Nephron (organoid): ENCODE measurements at regions not wholly inside any gene's neighbourhood (a gene's known extent, or its start where the extent isn't known, plus 50 kb on each side); places are given as distances from the start of the nearest gene placed in this dataset.

Experiments
- H3K27ac Mint-ChIP-seq, 3 experiments: 2 replicates each; pipeline ENCODE4 v1.8.0; 2020; ENCODE audit warnings: mixed read lengths in 3 of 3, mild to moderate bottlenecking in 2 of 3, moderate library complexity in 1 of 3
- H3K27me3 Mint-ChIP-seq: 2 replicates; pipeline ENCODE4 v1.8.0; 2021; ENCODE audit warnings: low read depth, mild to moderate bottlenecking, moderate library complexity, mixed read lengths
- H3K36me3 Mint-ChIP-seq: 2 replicates; pipeline ENCODE4 v1.8.0; 2020; ENCODE audit warnings: low read depth, mixed read lengths
- H3K4me1 Mint-ChIP-seq: 2 replicates; pipeline ENCODE4 v1.8.0; 2020; ENCODE audit warnings: mixed read lengths
- H3K4me3 Mint-ChIP-seq, 3 experiments: 2 replicates each; pipeline ENCODE4 v1.8.0; 2020; ENCODE audit warnings: mild to moderate bottlenecking in 3 of 3, mixed read lengths in 3 of 3, moderate library complexity in 2 of 3
- H3K9me3 Mint-ChIP-seq: 2 replicates; pipeline ENCODE4 v1.8.0; 2020; ENCODE audit warnings: mixed read lengths
- CTCF ChIP-seq, 3 experiments: fragments of 200-600 bp; sonication (generic); IDR thresholded peaks; one replicate each; pipeline ENCODE4 v1.5.0; 2021; ENCODE audit warnings: antibody characterized with exemption in 3 of 3; ENCODE audit not compliant: unreplicated experiment in 3 of 3

GRCh38 chr4:15130441-15130840 is 128.2 kb downstream of the CPEB2 start:
- no peak for TF ChIP-seq CTCF (IDR thresholded peaks at IDR 0.05; ENCODE audit: unreplicated experiment in 3 of 3)
- H3K27ac Mint-ChIP-seq, result no peak overlapping the region
- H3K4me3 Mint-ChIP-seq, result no peak overlapping the region
- H3K27me3 Mint-ChIP-seq, result peaks cover 7% of the 10 kb centered on the region
- H3K4me1 Mint-ChIP-seq, result no peaks in the 10 kb centered on the region
- H3K9me3 Mint-ChIP-seq, result peaks cover 6% of the 10 kb centered on the region
- peaks cover 4% of the 10 kb centered on the region for H3K36me3 Mint-ChIP-seq

DNA sequence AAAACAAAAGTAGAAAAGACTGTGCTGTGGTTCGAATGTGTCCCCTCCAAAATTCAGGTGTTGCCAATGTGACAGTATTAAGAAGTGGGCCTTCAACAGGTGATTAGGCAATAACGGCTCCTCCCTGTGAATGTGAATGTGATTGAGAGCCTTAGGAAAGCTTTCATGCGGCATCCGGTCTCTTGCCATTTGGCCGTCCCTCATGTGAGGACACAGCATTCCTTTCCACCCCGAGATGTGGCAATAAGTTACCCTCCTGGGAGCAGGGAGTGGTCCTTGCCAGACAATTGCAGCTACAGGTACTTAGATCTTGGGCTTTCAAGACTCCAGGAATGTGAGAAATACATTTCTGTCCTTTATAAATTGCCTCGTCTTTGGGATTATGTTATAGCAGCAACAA is 129.3 kb downstream of the CPEB2 start:
- H3K4me1 Mint-ChIP-seq, result no peaks in the 10 kb centered on the region

GRCh38 chr4:15132739-15133138 is 130.5 kb downstream of the CPEB2 start:
- no peak overlapping the region for H3K4me3 Mint-ChIP-seq
- peaks cover 16% of the 10 kb centered on the region for H3K9me3 Mint-ChIP-seq
- H3K27me3 Mint-ChIP-seq, result peaks cover 7% of the 10 kb centered on the region
- no peak for TF ChIP-seq CTCF (IDR thresholded peaks at IDR 0.05; ENCODE audit: unreplicated experiment in 3 of 3)
- peaks cover 10% of the 10 kb centered on the region for H3K36me3 Mint-ChIP-seq
- H3K4me1 Mint-ChIP-seq, result no peaks in the 10 kb centered on the region
- H3K27ac Mint-ChIP-seq, result no peak overlapping the region

More for the DNA sequence above, 129.3 kb downstream of the CPEB2 start:
- Mint-ChIP-seq H3K36me3 (peaks cover 7% of the 10 kb centered on the region), H3K4me3 (no peak overlapping the region), H3K9me3 (peaks cover 10% of the 10 kb centered on the region), H3K27me3 (peaks cover 7% of the 10 kb centered on the region), H3K27ac (no peak overlapping the region)
- no peak for TF ChIP-seq CTCF (IDR thresholded peaks at IDR 0.05; ENCODE audit: unreplicated experiment in 3 of 3)

DNA sequence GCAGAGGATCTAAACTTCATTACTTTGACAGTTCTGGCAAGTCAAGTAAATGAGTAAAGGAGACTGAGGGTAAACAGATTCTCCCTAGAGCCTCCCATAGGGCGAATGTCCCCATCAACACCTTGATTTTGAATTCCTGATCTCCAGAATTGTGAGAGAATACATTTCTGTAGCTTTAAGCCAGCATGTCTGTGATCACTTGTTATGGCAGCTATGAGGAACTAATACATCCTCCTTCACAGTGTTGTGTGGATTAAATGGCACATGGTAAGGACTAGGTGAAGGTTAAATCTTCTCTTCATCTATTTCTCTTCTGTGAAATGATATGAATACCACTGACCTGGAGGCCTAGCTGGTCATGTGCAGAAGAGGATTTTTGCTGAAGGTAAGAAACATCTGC is 137.3 kb downstream of the CPEB2 start:
- H3K4me3 Mint-ChIP-seq, result no peak overlapping the region
- no peak for TF ChIP-seq CTCF (IDR thresholded peaks at IDR 0.05; ENCODE audit: unreplicated experiment in 3 of 3)
- H3K27me3 Mint-ChIP-seq, result peaks cover 7% of the 10 kb centered on the region

DNA sequence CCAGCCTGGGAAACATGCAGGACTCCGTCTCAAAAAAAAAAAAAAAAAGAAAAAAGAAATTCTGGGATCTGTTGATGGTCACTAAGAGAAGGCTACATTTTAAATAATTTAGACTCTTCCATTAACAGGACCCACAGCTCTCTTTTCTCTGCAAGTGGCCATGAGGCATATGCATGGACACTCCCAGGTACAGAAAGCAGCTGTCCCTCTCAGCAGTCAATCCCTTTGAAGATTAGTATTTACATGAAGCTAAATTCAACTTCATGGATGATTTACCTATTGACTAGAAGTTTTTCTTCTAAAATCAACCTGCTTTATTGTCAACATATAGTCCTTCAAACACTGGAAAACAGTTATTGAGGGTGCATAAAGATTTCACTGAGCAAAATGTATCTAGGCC is 139.9 kb downstream of the CPEB2 start:
- H3K27ac Mint-ChIP-seq, result no peak overlapping the region
- H3K9me3 Mint-ChIP-seq, result peaks cover 6% of the 10 kb centered on the region
- no peak for TF ChIP-seq CTCF (IDR thresholded peaks at IDR 0.05; ENCODE audit: unreplicated experiment in 3 of 3)
- H3K27me3 Mint-ChIP-seq, result peaks cover 7% of the 10 kb centered on the region
- H3K4me1 Mint-ChIP-seq, result no peaks in the 10 kb centered on the region
- H3K36me3 Mint-ChIP-seq, result peaks cover 5% of the 10 kb centered on the region
- no peak overlapping the region for H3K4me3 Mint-ChIP-seq

More for the DNA sequence above, 137.3 kb downstream of the CPEB2 start:
- no peak overlapping the region for H3K27ac Mint-ChIP-seq
- H3K36me3 Mint-ChIP-seq, result peaks cover 13% of the 10 kb centered on the region
- H3K4me1 Mint-ChIP-seq, result no peaks in the 10 kb centered on the region
- peaks cover 21% of the 10 kb centered on the region for H3K9me3 Mint-ChIP-seq

DNA sequence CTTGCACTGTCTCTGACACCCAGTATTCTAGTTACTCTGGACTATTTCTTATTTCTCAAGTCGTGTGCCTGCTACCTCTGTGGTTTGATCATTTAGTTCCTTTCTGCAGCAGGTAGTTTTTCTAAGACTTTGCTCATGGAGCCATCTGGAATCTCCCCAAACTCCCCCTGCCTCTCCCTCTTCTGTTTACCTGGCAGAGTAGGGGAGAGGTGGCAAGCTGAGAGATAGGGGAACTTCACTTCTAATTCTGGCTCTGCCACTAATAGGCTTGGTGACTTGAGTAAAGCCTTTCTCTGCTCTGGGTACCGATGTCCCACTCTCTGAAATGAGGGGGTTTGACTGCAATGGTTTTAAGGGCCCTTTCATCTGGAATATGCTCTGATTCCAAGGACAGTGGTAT is 141.3 kb downstream of the CPEB2 start:
- no peaks in the 10 kb centered on the region for H3K9me3 Mint-ChIP-seq
- H3K4me3 Mint-ChIP-seq, result no peak overlapping the region
- no peaks in the 10 kb centered on the region for H3K36me3 Mint-ChIP-seq
- peaks cover 9% of the 10 kb centered on the region for H3K4me1 Mint-ChIP-seq
- TF ChIP-seq CTCF (IDR thresholded peaks at IDR 0.05; ENCODE audit: unreplicated experiment in 3 of 3), result no peak
- no peak overlapping the region for H3K27ac Mint-ChIP-seq
- H3K27me3 Mint-ChIP-seq, result peaks cover 12% of the 10 kb centered on the region
